ENCODE measurements at regions not wholly inside any gene's neighbourhood (a gene's known extent, or its start where the extent isn't known, plus 50 kb on each side); places are given as distances from the start of the nearest gene placed in this dataset.

DNA sequence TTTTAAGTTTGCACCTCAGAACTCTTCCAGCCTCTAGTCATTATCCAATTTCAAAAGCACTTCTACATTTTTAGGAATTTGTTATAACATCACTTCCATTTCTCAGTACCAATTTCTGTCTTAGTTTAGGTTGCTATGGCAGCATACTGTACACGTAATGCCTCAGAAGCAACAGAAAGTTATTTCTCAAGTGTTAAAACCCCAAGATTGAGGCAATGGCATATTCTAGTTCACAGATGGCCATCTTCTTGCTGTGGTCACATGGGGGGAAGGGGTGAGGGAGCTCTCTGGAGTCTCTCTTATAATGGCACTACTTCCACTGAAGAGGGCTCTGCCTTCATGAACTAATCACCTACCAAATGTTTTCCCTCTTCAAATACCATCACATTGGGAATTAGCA lies 220.3 kb upstream of the CTSO start:
- H3K27me3 Mint-ChIP-seq (ENCODE audit: low read depth) = no peaks in the 10 kb centered on the region
- H3K36me3 Mint-ChIP-seq (ENCODE audit: low read depth) = no peaks in the 10 kb centered on the region
- CTCF ChIA-PET = interaction anchor here (0.6 kb wide), 2 partner anchors 209 to 790 kb away, joined by 3 read pairs; no protein-coding TSS in a partner anchor
- H3K9me3 Mint-ChIP-seq = no peaks in the 10 kb centered on the region
- no peaks in the 10 kb centered on the region for H3K4me1 Mint-ChIP-seq (ENCODE audit: low read depth)
- no peak for DNase-seq
- no peak overlapping the region for H3K27ac Mint-ChIP-seq
- intact Hi-C loops (cut with micrococcal nuclease) = no loop called here
- H3K4me3 Mint-ChIP-seq = no peak overlapping the region

DNA sequence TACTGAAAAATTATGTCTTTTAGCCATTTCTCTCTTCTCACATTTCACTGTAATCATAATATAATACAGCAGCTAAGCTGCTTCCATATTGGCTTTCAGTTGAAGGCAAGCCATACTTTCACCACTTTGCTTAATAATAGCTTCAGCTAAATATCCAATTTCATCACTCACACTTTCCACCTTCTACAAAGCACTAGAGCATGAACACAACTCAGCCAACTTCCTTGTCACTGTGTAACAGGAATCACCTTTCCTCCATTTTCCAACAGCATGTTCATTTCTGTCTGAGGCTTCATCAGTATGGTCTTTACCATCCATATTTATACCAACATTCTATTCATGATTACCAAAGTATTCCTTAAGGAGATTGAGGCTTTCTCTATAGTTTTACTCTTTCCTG lies 219.8 kb upstream of the CTSO start:
- Mint-ChIP-seq H3K36me3 (ENCODE audit: low read depth) (no peaks in the 10 kb centered on the region), H3K27ac (no peak overlapping the region), H3K27me3 (ENCODE audit: low read depth) (no peaks in the 10 kb centered on the region), H3K4me1 (ENCODE audit: low read depth) (no peaks in the 10 kb centered on the region), H3K4me3 (no peak overlapping the region), H3K9me3 (no peaks in the 10 kb centered on the region)
- intact Hi-C loops (cut with micrococcal nuclease) = no loop called here
- no peak for DNase-seq
- CTCF ChIA-PET = interaction anchor here (0.6 kb wide), 1 partner anchor 209 kb away, joined by 3 read pairs; no protein-coding TSS in a partner anchor

DNA sequence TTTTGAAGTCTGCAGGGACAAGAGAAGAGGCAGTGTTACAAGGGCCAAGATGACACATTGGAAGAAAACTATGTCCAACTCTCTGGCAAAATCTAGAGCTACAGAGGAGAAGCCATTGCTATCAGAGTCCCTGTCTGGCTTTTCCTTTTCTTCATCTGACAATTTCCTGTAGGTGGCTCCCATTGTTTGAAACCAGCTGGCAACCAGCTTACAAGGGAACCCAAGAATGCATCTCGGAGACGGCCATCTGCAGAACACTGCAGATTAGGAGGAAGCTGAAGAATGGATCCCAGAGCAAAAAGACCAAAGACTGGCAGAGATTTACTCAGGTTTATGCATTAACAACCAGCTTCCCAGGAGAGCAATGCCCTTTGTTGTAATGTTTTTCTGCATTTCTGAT lies 216.2 kb upstream of the CTSO start:
- H3K4me3 Mint-ChIP-seq = no peak overlapping the region
- H3K4me1 Mint-ChIP-seq (ENCODE audit: low read depth) = no peaks in the 10 kb centered on the region
- peaks cover 3% of the 10 kb centered on the region for H3K9me3 Mint-ChIP-seq
- intact Hi-C loops (cut with micrococcal nuclease) = no loop called here
- CTCF ChIA-PET = no interaction called here
- no peak overlapping the region for H3K27ac Mint-ChIP-seq
- H3K27me3 Mint-ChIP-seq (ENCODE audit: low read depth) = no peaks in the 10 kb centered on the region
- no peak for DNase-seq
- H3K36me3 Mint-ChIP-seq (ENCODE audit: low read depth) = no peaks in the 10 kb centered on the region

DNA sequence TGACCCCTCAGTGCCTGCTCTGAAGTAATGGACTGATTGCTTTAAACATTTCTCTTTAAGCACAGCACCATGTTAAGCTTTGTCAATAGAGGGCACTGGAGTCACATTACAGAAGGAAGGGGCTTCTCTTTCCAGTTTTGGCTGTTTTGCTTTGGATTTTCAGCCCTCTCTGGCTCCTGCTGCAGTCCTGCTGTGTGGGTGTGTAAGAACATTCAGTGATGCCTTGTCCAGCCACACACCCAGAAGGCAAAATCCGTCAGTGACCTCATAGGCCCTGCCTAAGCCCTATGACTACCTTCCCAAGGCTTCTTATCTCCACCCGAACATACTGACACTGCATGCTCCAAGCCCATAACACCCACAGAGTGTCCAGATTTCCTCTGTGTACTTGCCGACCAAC lies 215.3 kb upstream of the CTSO start:
- DNase-seq = no peak
- Mint-ChIP-seq H3K9me3 (peaks cover 3% of the 10 kb centered on the region), H3K4me1 (ENCODE audit: low read depth) (no peaks in the 10 kb centered on the region), H3K27ac (no peak overlapping the region), H3K4me3 (no peak overlapping the region), H3K27me3 (ENCODE audit: low read depth) (no peaks in the 10 kb centered on the region), H3K36me3 (ENCODE audit: low read depth) (no peaks in the 10 kb centered on the region)
- CTCF ChIA-PET = interaction anchor here (0.6 kb wide), 1 partner anchor 1025 kb away, joined by 3 read pairs; no protein-coding TSS in a partner anchor
- intact Hi-C loops (cut with micrococcal nuclease) = no loop called here

DNA sequence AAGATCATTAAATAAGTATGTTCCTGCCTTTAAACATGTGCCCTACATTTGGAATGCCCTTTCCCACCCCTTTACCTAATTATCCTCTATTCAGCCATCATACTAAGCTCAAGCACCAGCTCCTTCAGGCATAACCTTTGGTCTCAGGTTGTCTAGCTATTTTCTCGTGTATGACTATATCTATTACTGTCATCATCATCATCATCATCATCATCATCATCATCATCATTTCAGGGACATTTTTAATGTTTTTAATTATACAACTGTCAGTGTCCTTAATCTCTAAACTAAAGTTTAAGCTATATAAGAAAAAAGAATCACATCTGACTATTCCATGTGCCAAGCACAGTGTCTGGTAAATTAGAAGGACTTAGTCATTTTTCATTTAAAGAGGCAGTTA lies 214.6 kb upstream of the CTSO start:
- no peak overlapping the region for H3K27ac Mint-ChIP-seq
- CTCF ChIA-PET = interaction anchor here (0.6 kb wide), 1 partner anchor 1026 kb away, joined by 3 read pairs; no protein-coding TSS in a partner anchor
- H3K36me3 Mint-ChIP-seq (ENCODE audit: low read depth) = no peaks in the 10 kb centered on the region
- no peak for DNase-seq
- no peaks in the 10 kb centered on the region for H3K4me1 Mint-ChIP-seq (ENCODE audit: low read depth)
- H3K27me3 Mint-ChIP-seq (ENCODE audit: low read depth) = no peaks in the 10 kb centered on the region
- H3K4me3 Mint-ChIP-seq = no peak overlapping the region
- intact Hi-C loops (cut with micrococcal nuclease) = no loop called here
- peaks cover 3% of the 10 kb centered on the region for H3K9me3 Mint-ChIP-seq

DNA sequence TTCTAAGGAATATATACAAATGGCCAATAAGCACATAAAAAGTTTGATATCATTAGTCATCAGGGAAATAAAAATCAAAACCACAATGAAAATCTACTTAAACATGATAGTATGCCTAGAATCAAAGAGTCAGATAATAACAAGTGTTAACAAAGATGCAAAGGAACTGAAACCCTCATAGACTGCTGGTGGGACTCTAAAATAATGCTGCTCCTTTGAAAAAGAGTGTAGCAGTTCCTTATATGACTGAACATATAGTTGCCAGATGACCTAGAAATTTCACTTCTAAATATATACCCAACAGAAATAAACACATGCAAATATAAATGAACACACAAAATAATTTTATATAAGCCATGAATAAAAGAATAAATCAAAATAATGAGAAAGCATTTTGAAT lies 205.1 kb upstream of the CTSO start:
- Mint-ChIP-seq H3K9me3 (no peaks in the 10 kb centered on the region), H3K27me3 (ENCODE audit: low read depth) (no peaks in the 10 kb centered on the region), H3K27ac (no peak overlapping the region), H3K4me3 (no peak overlapping the region), H3K36me3 (ENCODE audit: low read depth) (no peaks in the 10 kb centered on the region), H3K4me1 (ENCODE audit: low read depth) (no peaks in the 10 kb centered on the region)
- no peak for DNase-seq
- intact Hi-C loops (cut with micrococcal nuclease) = no loop called here
- CTCF ChIA-PET = no interaction called here

DNA sequence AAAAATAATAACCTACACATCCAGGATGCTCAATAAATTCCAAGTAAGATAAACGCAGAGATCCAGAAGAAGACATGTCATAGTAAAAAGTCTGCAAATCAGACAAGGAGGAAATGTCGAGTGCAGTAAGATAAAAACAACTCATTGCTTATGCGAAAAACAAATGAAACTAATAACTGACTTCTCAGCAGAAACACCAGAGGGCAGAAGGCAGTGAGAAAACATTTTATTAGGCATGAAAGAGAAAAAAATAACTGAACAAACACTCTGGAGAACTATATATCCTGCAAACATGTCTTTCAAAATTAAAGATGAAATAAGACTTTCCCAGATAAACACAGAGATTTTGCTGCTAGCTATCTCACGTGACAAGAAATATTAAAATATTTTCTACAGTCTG lies 201.3 kb upstream of the CTSO start:
- H3K4me1 Mint-ChIP-seq (ENCODE audit: low read depth) = no peaks in the 10 kb centered on the region
- no peaks in the 10 kb centered on the region for H3K27me3 Mint-ChIP-seq (ENCODE audit: low read depth)
- H3K27ac Mint-ChIP-seq = no peak overlapping the region
- intact Hi-C loops (cut with micrococcal nuclease) = no loop called here
- no peaks in the 10 kb centered on the region for H3K9me3 Mint-ChIP-seq
- DNase-seq = no peak
- H3K36me3 Mint-ChIP-seq (ENCODE audit: low read depth) = no peaks in the 10 kb centered on the region
- CTCF ChIA-PET = no interaction called here
- H3K4me3 Mint-ChIP-seq = no peak overlapping the region

DNA sequence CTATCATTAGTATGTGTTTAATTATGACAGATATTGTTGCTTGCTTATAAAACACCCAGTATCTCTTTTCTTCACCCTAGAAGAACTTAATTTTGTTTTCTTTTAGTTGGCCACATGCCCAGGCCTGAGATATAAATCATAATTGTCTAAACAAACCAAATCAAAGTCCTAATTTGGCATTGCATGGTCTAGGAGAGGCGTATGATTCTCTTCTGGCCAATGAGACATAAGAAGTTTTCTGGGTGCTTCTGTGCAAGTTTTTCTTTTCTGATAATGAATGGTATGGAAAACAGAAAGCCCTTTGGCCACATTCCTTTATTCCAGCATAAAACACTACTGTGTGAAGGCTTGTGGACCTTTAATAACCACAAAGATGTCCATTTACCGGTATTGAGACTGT lies 192.9 kb upstream of the CTSO start:
- Mint-ChIP-seq H3K27ac (no peak overlapping the region), H3K9me3 (no peaks in the 10 kb centered on the region), H3K36me3 (ENCODE audit: low read depth) (no peaks in the 10 kb centered on the region), H3K4me1 (ENCODE audit: low read depth) (no peaks in the 10 kb centered on the region), H3K4me3 (no peak overlapping the region), H3K27me3 (ENCODE audit: low read depth) (no peaks in the 10 kb centered on the region)
- CTCF ChIA-PET = no interaction called here
- no peak for DNase-seq
- intact Hi-C loops (cut with micrococcal nuclease) = no loop called here

DNA sequence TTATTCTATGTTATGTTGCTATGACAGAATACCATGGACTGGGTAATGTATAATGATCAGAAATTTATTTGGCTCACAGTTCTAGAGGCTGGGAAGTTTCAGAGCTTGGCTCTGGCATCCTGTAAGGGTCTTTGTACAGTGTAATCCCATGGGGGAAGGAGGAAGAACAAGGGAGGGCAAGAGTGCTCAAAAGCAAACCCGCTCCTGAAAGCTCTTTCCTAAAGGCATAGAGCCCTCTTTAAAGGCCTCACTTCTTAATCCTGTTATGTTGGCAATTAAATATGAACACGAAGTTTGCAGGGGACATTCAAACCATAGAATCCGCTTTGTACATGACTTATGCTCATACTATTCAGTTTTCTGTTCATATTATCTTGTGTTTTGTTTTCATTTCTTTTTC lies 191.3 kb upstream of the CTSO start:
- H3K27me3 Mint-ChIP-seq (ENCODE audit: low read depth) = peaks cover 3% of the 10 kb centered on the region
- intact Hi-C loops (cut with micrococcal nuclease) = no loop called here
- no peak overlapping the region for H3K4me3 Mint-ChIP-seq

DNA sequence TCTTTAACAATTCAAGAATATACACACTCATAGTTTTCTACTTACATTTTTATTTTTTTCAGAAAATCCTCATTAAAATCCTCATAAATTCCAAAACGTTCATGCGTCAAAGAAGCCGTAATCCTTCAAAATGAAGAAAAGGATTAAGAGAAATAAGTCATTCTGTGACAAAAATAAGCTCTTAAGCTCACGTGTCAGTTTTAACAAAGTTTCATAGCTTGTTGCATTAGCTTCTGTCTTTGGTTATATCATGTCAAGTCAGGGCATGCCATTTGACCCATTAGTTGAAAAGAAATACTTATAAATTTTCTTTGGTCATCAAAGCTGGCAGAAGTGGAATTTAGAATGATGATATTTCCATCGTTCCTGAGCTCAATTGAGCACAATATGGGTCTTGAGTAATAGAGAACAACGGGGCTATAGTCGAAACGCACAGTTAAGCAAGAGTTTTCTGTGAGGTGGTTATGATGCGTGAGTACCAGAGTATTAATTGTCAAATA lies 185.2 kb upstream of the CTSO start:
- Mint-ChIP-seq H3K4me3 (no peak overlapping the region), H3K36me3 (ENCODE audit: low read depth) (no peaks in the 10 kb centered on the region), H3K4me1 (ENCODE audit: low read depth) (no peaks in the 10 kb centered on the region), H3K9me3 (no peaks in the 10 kb centered on the region), H3K27ac (no peak overlapping the region), H3K27me3 (ENCODE audit: low read depth) (peaks cover 3% of the 10 kb centered on the region)
- CTCF ChIA-PET = no interaction called here
- intact Hi-C loops (cut with micrococcal nuclease) = no loop called here
- no peak for DNase-seq

More for the DNA sequence above, 191.3 kb upstream of the CTSO start:
- Mint-ChIP-seq H3K36me3 (ENCODE audit: low read depth) (no peaks in the 10 kb centered on the region), H3K4me1 (ENCODE audit: low read depth) (no peaks in the 10 kb centered on the region), H3K9me3 (no peaks in the 10 kb centered on the region), H3K27ac (no peak overlapping the region)
- CTCF ChIA-PET = no interaction called here
- DNase-seq = no peak

DNA sequence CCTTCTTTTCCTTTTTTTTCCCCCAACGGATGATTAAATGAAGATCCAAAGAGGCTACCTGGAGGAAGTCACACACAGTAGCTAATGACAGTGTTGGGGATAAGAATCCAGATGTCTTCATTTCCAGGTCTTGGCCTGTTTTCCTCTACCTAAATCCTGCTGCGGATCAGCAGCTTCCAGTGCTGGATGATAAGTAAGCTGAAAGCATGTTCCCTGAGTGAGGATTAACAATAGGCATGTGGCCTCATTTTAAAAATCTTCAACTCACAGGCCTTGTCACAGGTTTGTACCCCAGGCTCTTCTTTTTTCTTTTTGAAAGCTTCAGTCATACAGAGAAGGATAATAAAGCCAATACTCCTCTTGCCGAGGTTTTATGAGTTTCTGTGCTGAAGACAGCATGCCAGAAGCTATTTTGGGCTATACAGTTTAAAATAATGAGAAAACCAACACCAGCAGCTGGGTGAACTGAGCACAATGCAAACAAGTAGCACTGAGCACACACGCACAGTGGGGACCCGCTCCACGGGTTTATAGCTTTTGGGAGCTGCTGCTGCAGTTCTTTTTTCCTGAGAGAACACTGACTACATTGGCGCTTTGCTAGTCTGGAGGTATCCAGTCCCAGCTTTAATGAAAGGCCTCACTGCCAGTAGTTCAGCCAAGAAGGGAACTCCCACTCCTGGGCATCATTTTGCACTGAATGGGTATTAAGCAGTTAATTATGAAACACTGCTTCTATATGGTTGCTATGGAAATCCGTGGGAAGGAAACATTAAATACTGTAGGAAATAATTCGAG lies 184.2 kb upstream of the CTSO start:
- H3K36me3 Mint-ChIP-seq (ENCODE audit: low read depth) = no peaks in the 10 kb centered on the region
- intact Hi-C loops (cut with micrococcal nuclease) = no loop called here
- H3K27ac Mint-ChIP-seq = no peak overlapping the region
- peaks cover 3% of the 10 kb centered on the region for H3K27me3 Mint-ChIP-seq (ENCODE audit: low read depth)
- H3K4me3 Mint-ChIP-seq = no peak overlapping the region
- no peaks in the 10 kb centered on the region for H3K4me1 Mint-ChIP-seq (ENCODE audit: low read depth)
- no peak for DNase-seq
- CTCF ChIA-PET = no interaction called here
- peaks cover 3% of the 10 kb centered on the region for H3K9me3 Mint-ChIP-seq

DNA sequence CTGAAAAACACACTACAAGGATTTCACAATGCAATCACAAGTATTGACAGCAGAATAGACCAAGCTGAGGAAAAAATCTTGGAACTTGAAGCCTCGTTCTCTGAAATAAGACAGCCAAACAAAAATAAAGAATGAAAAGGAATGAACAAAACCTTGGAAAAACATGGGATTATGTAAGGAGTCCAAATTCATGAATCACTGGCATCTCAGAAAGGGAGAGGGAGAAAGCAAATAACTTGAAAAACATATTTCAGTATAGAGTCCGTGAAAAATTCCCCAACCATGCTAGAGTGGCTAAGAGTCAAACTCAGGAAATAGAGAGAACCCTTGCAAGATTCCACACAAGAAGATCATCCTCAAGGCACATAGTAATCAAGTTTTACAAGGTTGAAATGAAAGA lies 178.5 kb upstream of the CTSO start:
- CTCF ChIA-PET = no interaction called here
- Mint-ChIP-seq H3K9me3 (peaks cover 3% of the 10 kb centered on the region), H3K27ac (no peak overlapping the region), H3K27me3 (ENCODE audit: low read depth) (no peaks in the 10 kb centered on the region), H3K4me1 (ENCODE audit: low read depth) (no peaks in the 10 kb centered on the region), H3K4me3 (no peak overlapping the region), H3K36me3 (ENCODE audit: low read depth) (no peaks in the 10 kb centered on the region)
- intact Hi-C loops (cut with micrococcal nuclease) = no loop called here
- no peak for DNase-seq

DNA sequence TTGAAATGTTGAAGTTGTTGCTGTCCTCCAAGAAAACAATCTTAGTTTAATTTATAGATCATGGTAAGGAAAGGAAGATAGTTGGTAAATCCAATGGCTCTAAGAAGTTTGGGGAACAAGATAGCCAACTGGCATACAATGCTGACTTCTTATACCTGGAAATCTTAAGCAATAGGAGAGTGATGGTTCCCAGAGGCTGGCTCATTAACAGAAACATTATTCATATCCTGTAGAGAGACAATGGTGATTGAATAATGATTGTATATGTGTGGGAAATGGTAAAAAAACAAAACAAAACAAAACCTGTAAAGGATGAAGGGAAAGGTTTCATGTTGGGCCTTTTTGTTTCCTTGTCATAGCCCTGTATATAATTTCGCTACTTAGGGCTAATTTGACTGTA lies 174.9 kb upstream of the CTSO start:
- Mint-ChIP-seq H3K36me3 (ENCODE audit: low read depth) (no peaks in the 10 kb centered on the region), H3K27ac (no peak overlapping the region), H3K4me3 (no peak overlapping the region), H3K27me3 (ENCODE audit: low read depth) (no peaks in the 10 kb centered on the region), H3K9me3 (peaks cover 9% of the 10 kb centered on the region), H3K4me1 (ENCODE audit: low read depth) (no peaks in the 10 kb centered on the region)
- DNase-seq = no peak
- CTCF ChIA-PET = no interaction called here
- intact Hi-C loops (cut with micrococcal nuclease) = no loop called here
